Keratinocyte (primary cell): ENCODE measurements at regions not wholly inside any gene's neighbourhood (a gene's known extent, or its start where the extent isn't known, plus 50 kb on each side); places are given as distances from the start of the nearest gene placed in this dataset.

ENCODE experiments used
- EZH2 ChIP-seq: IDR thresholded peaks from one replicate; pipeline ENCODE4 v1.6.1; 2012; ENCODE audit warnings: inconsistent platforms, mild to moderate bottlenecking, low read length, moderate library complexity
- TF ChIP-seq, protein P1 (sequence below), 3 experiments: IDR thresholded peaks in 1 of 3; conservative IDR thresholded peaks in 1 of 3; optimal IDR thresholded peaks in 1 of 3; 2 replicates in 2 of 3; 3 replicates in 1 of 3; pipeline versions ENCODE3 to v1.5.1; 2011; ENCODE audit warnings: low read length in 3 of 3, mild to moderate bottlenecking in 3 of 3, moderate library complexity in 2 of 3, control low read depth in 1 of 3, inconsistent platforms in 1 of 3; ENCODE audit not compliant: insufficient read depth in 2 of 3; ENCODE audit errors: extremely low read depth in 1 of 3

DNA sequence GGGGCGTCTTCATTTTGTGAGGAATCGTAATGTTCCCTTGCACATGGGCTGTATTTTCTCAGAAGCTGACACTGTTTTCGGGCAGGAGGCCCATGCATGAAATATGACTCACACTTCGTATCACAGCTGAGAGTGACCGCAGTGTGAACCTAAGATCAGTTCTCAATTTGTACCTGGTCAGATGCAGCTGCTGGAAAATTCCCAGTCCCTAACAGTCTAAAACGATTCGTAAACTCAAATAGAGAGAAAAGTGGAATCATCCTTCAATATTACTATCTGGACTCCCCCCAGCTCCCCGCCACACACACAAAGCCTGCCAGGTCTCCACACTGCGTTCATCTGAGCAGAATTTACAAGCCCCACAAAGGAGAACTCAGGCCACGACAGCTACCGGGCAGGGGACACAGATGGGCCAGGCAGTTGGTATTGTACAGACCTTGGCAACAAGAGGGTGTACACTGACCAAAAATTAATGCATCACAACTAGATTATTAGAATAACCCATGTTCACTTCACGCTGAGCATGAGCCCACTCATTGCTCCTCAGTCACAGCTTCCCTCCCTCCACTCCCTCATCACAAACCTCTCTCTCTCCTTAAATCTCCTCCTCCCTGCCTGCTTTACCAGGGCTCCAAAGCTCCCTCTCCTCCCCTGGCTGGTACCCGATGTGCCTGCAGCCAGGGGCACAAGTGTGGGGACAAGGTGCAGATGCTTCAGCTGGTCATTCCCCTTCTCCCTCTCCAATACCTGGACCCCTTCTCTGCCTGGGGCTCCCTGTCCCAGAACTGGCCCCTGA, 488.4 kb downstream of the PREX1 start:
- TF ChIP-seq EZH2, result no peak
- TF ChIP-seq, protein P1, sequence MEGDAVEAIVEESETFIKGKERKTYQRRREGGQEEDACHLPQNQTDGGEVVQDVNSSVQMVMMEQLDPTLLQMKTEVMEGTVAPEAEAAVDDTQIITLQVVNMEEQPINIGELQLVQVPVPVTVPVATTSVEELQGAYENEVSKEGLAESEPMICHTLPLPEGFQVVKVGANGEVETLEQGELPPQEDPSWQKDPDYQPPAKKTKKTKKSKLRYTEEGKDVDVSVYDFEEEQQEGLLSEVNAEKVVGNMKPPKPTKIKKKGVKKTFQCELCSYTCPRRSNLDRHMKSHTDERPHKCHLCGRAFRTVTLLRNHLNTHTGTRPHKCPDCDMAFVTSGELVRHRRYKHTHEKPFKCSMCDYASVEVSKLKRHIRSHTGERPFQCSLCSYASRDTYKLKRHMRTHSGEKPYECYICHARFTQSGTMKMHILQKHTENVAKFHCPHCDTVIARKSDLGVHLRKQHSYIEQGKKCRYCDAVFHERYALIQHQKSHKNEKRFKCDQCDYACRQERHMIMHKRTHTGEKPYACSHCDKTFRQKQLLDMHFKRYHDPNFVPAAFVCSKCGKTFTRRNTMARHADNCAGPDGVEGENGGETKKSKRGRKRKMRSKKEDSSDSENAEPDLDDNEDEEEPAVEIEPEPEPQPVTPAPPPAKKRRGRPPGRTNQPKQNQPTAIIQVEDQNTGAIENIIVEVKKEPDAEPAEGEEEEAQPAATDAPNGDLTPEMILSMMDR (optimal IDR thresholded peaks at IDR 0.05 in 1 of 3, IDR thresholded peaks at IDR 0.05 in 1 of 3, conservative IDR thresholded peaks at IDR 0.05 in 1 of 3; ENCODE audit: extremely low read depth in 1 of 3, insufficient read depth in 2 of 3, low read length in 3 of 3), result no peak
